LNCAP (cell line): ENCODE measurements at regions not wholly inside any gene's neighbourhood (a gene's known extent, or its start where the extent isn't known, plus 50 kb on each side); places are given as distances from the start of the nearest gene placed in this dataset.

Experiments
- TF ChIP-seq, protein P1 (sequence below): fragments of 450-650 bp; IDR thresholded peaks from 2 replicates; pipeline ENCODE4 v1.5.1; 2017; ENCODE audit warnings: mild to moderate bottlenecking

DNA sequence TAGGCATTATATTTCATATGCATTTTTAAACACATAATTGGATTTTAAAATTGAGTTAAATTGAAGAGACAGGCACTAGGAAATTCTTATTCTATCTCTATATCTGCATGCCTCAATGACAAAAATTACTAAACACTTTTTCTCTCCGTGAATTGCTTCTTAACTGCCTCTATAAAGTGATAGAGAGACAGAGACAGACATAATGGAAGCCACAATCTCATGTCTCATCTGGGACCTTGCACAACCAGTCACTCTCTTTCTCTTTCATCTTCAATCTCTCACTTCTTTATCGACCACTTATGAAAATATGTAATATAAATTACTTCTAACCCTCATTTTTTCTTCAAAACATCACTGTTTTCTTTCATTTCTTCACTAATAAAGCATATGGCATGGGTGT, 238.9 kb upstream of the ZNF804A start:
- TF ChIP-seq, protein P1, sequence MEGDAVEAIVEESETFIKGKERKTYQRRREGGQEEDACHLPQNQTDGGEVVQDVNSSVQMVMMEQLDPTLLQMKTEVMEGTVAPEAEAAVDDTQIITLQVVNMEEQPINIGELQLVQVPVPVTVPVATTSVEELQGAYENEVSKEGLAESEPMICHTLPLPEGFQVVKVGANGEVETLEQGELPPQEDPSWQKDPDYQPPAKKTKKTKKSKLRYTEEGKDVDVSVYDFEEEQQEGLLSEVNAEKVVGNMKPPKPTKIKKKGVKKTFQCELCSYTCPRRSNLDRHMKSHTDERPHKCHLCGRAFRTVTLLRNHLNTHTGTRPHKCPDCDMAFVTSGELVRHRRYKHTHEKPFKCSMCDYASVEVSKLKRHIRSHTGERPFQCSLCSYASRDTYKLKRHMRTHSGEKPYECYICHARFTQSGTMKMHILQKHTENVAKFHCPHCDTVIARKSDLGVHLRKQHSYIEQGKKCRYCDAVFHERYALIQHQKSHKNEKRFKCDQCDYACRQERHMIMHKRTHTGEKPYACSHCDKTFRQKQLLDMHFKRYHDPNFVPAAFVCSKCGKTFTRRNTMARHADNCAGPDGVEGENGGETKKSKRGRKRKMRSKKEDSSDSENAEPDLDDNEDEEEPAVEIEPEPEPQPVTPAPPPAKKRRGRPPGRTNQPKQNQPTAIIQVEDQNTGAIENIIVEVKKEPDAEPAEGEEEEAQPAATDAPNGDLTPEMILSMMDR, result no peak

DNA sequence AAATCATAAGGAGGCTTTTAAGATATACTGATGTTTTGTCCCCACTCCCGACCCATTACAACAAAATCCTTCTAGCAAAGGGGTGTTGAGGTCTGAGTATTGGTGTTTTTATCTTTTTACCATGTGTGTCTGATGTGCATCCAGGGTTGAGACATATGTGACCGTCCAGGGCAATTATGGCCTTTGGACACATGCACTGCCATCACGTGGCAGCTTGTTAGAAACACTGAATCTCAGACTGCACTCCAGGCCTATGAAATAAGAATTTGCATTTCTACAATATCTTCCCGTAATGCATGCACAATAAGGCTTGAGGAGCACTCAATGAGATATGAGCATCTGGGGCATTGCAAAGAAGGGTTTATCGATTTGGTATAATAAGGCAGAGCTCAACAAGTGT, 235.1 kb upstream of the ZNF804A start:
- TF ChIP-seq, protein P1, result no peak; the same call in 1 of the 2 replicates

DNA sequence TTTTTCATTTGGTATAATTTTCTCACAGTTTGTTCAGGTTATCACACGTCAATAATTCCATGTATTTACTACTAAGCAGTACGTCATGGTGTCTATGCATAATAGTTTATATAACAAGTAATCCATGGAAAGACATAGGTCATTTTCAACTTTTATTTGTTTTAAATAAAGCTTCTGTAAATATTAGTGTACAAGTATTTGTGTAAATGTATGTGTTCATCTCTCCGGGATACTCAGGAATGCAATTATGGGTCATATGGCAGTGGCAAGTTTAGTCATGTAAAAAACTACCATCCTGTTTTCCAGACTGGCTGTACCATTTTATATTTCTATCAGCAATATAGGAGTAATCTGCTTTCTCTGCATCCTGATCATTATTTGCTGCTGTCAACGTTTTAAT, 231.1 kb upstream of the ZNF804A start:
- TF ChIP-seq, protein P1, result no peak

DNA sequence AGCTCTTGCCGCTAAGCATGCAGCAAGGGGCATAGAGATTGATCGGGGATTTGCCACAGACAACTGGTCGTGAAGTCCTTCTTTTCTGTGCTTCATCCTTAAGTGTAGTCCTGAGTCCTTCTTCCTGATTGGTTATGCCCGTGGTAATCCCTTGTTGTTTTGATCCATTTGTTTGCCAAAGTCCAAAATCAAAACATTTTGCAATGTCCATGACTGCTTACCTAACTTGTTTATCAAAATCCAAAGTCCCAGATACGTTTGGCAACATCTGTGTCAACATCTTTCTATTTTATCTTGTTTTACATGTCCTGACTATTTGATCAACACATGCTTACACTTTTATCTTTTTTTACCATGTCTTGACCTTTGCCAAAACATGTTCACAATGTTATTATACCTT, 229.0 kb upstream of the ZNF804A start:
- TF ChIP-seq, protein P1, result no peak

DNA sequence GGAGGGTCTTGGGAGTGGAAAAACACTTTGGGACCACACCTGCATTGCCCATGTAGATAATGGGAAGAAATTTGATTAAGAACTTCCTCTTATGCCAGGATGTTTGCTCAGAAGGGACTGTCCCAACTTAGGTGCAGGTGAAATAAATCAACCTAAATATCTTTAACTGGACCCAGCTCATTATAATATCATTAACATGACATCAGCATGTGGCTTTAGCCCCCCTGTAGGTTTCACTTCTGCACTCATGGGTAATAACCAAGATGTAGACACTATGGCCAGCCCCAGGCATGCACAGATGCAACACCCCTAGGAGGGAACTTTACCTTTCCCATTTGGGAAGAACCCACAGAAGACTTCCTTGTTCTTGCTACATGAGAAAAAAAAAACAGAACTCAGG, 227.4 kb upstream of the ZNF804A start:
- TF ChIP-seq, protein P1, result no peak

DNA sequence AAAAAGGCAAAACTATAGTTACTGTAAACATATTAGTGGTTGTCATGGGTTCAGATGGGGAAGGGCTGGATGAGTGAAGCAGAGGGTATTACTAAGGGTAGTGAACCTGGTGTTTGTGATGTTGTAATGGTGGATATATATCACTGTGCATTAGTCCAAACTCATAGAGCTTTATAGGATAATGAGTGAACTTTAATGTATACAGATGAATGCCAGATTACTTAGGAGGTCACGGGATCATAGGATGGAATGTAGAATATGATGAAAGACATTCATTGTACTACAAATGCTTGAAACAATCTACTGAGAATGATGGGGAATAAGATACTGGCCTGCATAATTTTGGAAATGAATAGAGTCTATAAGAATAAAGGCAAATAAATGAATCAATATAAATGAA, 226.7 kb upstream of the ZNF804A start:
- TF ChIP-seq, protein P1, result no peak

DNA sequence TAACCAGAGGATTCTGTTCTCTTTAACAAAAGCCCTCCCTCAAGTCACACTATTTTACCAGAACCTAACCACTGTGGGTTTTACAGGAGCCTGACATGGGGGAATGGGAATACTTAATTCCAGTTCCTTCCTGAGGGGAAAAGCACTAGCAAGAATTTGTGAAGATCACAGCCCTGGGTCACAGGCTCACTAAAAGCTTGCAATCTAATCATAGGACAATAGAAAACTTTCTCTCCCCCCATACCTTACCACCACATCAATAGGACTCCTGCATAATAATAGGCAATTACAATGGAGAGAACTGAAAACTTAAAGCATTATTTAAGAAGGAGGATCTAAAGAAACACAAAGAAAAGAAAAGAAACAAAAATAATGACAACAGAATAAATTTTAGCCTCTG, 225.8 kb upstream of the ZNF804A start:
- TF ChIP-seq, protein P1, result no peak

DNA sequence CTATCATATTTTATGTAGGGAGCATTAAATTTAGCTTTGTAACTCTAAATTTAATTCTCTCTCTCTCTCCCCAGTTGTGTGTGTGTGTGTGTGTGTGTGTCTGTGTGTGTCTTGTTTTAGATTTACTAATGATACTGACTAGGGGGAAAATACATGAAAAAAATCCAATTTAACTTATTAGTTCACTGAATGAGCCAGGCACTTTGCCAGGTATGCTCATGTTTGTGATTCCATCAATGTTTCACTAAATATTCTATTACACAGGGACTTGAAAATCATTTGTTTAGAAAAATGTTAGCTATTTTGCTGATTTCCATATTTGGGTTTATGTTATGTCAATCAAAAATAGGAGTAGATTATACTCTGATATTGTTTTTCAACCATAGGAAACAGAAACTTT, 203.7 kb upstream of the ZNF804A start:
- TF ChIP-seq, protein P1, result no peak
